GM23338 (cell line): ENCODE measurements at regions not wholly inside any gene's neighbourhood (a gene's known extent, or its start where the extent isn't known, plus 50 kb on each side); places are given as distances from the start of the nearest gene placed in this dataset.

ENCODE experiments used
- ATAC-seq: fragments of 200-7000 bp; cut with Tn5 transposase; 3 replicates; pipeline ENCODE4 v1.9.1; 2020
- DNase-seq: peaks from one replicate; pipeline ENCODE4 v3.0.0-alpha.2; 2015; ENCODE audit warnings: low spot score
- H2AFZ ChIP-seq: fragments of 200-600 bp; sonication (generic); 2 replicates; pipeline ENCODE4 v1.8.0; 2016; ENCODE audit warnings: antibody characterized with exemption, mild to moderate bottlenecking, moderate library complexity
- H3F3A ChIP-seq: fragments of 200-600 bp; sonication (generic); replicated peaks from 2 replicates; pipeline ENCODE4 v1.8.0; 2017; ENCODE audit warnings: antibody characterized with exemption, mixed run types, low read depth
- H3K27ac ChIP-seq: fragments of 200-600 bp; sonication (generic); 2 replicates; pipeline ENCODE4 v1.6.1; 2016; ENCODE audit warnings: low read depth
- H3K27me3 ChIP-seq: fragments of 200-600 bp; sonication (generic); 2 replicates; pipeline ENCODE4 v1.8.0; 2016; ENCODE audit warnings: mild to moderate bottlenecking, mixed run types, moderate library complexity; ENCODE audit not compliant: insufficient read depth
- H3K36me3 ChIP-seq: fragments of 200-600 bp; sonication (generic); 2 replicates; pipeline ENCODE4 v1.8.0; 2016; ENCODE audit warnings: mild to moderate bottlenecking; ENCODE audit not compliant: insufficient read depth
- H3K4me1 ChIP-seq: fragments of 200-600 bp; sonication (generic); 2 replicates; pipeline ENCODE4 v1.8.0; 2016; ENCODE audit warnings: mild to moderate bottlenecking, moderate library complexity; ENCODE audit not compliant: insufficient read depth
- H3K4me2 ChIP-seq: fragments of 200-600 bp; sonication (generic); 2 replicates; pipeline ENCODE4 v1.7.1; 2017; ENCODE audit warnings: mixed run types
- H3K4me3 ChIP-seq: fragments of 200-600 bp; sonication (generic); 2 replicates; pipeline ENCODE4 v1.6.1; 2016; ENCODE audit warnings: mixed run types
- H3K79me2 ChIP-seq: fragments of 200-600 bp; sonication (generic); replicated peaks from 2 replicates; pipeline ENCODE4 v1.8.0; 2017; ENCODE audit warnings: mild to moderate bottlenecking; ENCODE audit not compliant: insufficient read depth
- H3K9me2 ChIP-seq: fragments of 200-600 bp; sonication (generic); 2 replicates; pipeline ENCODE4 v1.8.0; 2017; ENCODE audit not compliant: insufficient read depth
- H4K20me1 ChIP-seq: fragments of 200-600 bp; sonication (generic); replicated peaks from 2 replicates; pipeline ENCODE4 v1.8.0; 2017; ENCODE audit warnings: mild to moderate bottlenecking; ENCODE audit not compliant: insufficient read depth
- H3K27ac Mint-ChIP-seq: 2 replicates; pipeline ENCODE4 v1.8.0; 2020; ENCODE audit warnings: inconsistent platforms, mild to moderate bottlenecking, moderate library complexity, mixed read lengths
- H3K27me3 Mint-ChIP-seq: 3 replicates; pipeline ENCODE4 v1.8.0; 2022; ENCODE audit warnings: low read depth, mild to moderate bottlenecking, moderate library complexity, mixed read lengths, inconsistent platforms; ENCODE audit not compliant: insufficient read depth, poor library complexity
- H3K36me3 Mint-ChIP-seq: 3 replicates; pipeline ENCODE4 v1.8.0; 2021; ENCODE audit warnings: low read depth, mild to moderate bottlenecking, inconsistent platforms, moderate library complexity, mixed read lengths
- H3K4me1 Mint-ChIP-seq: 3 replicates; pipeline ENCODE4 v1.8.0; 2020; ENCODE audit warnings: mild to moderate bottlenecking, inconsistent platforms, mixed read lengths
- H3K4me3 Mint-ChIP-seq: 3 replicates; pipeline ENCODE4 v1.8.0; 2021; ENCODE audit warnings: moderate library complexity, mild to moderate bottlenecking, inconsistent platforms, mixed read lengths
- H3K9me3 Mint-ChIP-seq: 3 replicates; pipeline ENCODE4 v1.8.0; 2020; ENCODE audit warnings: moderate library complexity, mild to moderate bottlenecking, inconsistent platforms, mixed read lengths
- EZH2phosphoT487 ChIP-seq: fragments of 200-600 bp; sonication (generic); IDR thresholded peaks from one replicate; pipeline ENCODE4 v1.8.1; 2018; ENCODE audit warnings: antibody characterized with exemption; ENCODE audit not compliant: unreplicated experiment
- JUNB ChIP-seq: IDR thresholded peaks from one replicate; pipeline ENCODE4 v1.6.1; 2016; ENCODE audit warnings: antibody characterized with exemption; ENCODE audit not compliant: unreplicated experiment
- ZNF114 ChIP-seq: fragments of 250-450 bp; sonication (Bioruptor Pico); IDR thresholded peaks from 2 replicates; pipeline ENCODE4 v1.5.0; 2020; ENCODE audit warnings: mild to moderate bottlenecking, moderate library complexity
- TF ChIP-seq, protein P1 (sequence below): fragments of 250-450 bp; sonication (Bioruptor Pico); IDR thresholded peaks from 2 replicates; pipeline ENCODE4 v1.5.0; 2020; ENCODE audit warnings: mild to moderate bottlenecking, moderate library complexity

DNA sequence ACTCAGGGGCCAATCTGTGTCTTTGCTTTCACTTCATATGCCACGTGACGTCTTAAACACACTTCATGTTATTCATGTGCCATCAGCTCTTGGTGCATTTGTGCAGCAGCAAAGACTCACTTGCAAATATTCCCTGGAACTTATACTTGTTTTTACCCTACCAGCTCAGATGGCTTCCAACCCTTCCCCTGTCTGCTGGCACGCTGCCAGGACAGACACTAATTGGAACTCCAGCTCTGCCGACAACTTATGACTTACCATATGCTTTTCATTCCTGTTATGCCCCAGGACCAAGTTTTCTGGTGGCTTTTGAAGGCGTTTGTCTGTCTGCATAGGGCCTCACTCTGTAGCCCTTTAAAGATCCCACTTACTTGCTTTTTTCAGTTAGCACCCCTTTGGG, 261.7 kb upstream of the GNPDA2 start:
- no peaks in the 10 kb centered on the region for H3K4me1 Mint-ChIP-seq
- no peaks in the 10 kb centered on the region for H3K4me1 ChIP-seq

DNA sequence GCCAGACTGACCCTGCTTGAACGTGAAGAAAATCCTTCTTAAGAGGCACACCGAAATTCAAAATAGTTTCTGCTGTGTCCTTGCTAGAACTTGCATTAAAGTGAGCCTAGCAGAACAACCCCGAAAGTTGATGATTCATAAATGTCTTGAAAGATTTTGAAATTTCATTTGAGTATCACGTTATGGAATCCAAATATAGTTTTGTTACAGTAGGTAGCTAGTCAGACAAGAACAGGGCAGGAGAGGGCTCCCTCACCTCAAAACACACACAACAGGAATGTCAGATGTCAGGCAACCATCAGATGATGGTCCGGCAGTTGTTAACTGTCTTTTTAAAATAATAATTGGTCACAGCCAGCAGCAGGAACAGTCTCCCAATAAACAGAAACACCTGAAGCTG, 259.6 kb upstream of the GNPDA2 start:
- Histone ChIP-seq H3K4me3 (no peak overlapping the region), H3K36me3 (no peaks in the 10 kb centered on the region), H3K4me2 (no peak overlapping the region), H3K4me1 (no peaks in the 10 kb centered on the region), H3K79me2 (no peaks in the 10 kb centered on the region), H3K27ac (no peak overlapping the region), H3F3A (no peaks in the 10 kb centered on the region), H4K20me1 (no peaks in the 10 kb centered on the region), H2AFZ (no peak overlapping the region), H3K9me2 (0 out of 2 replicates have a peak, but pooled peaks cover 3% of the 10 kb centered on the region), H3K27me3 (no peaks in the 10 kb centered on the region)
- no peaks in the 10 kb centered on the region for H3K4me1 Mint-ChIP-seq
- H3K27me3 Mint-ChIP-seq: peaks cover 2% of the 10 kb centered on the region
- H3K9me3 Mint-ChIP-seq: peaks cover 72% of the 10 kb centered on the region
- TF ChIP-seq ZNF114 (CRISPR knock-in tag) (no peak), EZH2phosphoT487 (no peak)
- TF ChIP-seq, protein P1, sequence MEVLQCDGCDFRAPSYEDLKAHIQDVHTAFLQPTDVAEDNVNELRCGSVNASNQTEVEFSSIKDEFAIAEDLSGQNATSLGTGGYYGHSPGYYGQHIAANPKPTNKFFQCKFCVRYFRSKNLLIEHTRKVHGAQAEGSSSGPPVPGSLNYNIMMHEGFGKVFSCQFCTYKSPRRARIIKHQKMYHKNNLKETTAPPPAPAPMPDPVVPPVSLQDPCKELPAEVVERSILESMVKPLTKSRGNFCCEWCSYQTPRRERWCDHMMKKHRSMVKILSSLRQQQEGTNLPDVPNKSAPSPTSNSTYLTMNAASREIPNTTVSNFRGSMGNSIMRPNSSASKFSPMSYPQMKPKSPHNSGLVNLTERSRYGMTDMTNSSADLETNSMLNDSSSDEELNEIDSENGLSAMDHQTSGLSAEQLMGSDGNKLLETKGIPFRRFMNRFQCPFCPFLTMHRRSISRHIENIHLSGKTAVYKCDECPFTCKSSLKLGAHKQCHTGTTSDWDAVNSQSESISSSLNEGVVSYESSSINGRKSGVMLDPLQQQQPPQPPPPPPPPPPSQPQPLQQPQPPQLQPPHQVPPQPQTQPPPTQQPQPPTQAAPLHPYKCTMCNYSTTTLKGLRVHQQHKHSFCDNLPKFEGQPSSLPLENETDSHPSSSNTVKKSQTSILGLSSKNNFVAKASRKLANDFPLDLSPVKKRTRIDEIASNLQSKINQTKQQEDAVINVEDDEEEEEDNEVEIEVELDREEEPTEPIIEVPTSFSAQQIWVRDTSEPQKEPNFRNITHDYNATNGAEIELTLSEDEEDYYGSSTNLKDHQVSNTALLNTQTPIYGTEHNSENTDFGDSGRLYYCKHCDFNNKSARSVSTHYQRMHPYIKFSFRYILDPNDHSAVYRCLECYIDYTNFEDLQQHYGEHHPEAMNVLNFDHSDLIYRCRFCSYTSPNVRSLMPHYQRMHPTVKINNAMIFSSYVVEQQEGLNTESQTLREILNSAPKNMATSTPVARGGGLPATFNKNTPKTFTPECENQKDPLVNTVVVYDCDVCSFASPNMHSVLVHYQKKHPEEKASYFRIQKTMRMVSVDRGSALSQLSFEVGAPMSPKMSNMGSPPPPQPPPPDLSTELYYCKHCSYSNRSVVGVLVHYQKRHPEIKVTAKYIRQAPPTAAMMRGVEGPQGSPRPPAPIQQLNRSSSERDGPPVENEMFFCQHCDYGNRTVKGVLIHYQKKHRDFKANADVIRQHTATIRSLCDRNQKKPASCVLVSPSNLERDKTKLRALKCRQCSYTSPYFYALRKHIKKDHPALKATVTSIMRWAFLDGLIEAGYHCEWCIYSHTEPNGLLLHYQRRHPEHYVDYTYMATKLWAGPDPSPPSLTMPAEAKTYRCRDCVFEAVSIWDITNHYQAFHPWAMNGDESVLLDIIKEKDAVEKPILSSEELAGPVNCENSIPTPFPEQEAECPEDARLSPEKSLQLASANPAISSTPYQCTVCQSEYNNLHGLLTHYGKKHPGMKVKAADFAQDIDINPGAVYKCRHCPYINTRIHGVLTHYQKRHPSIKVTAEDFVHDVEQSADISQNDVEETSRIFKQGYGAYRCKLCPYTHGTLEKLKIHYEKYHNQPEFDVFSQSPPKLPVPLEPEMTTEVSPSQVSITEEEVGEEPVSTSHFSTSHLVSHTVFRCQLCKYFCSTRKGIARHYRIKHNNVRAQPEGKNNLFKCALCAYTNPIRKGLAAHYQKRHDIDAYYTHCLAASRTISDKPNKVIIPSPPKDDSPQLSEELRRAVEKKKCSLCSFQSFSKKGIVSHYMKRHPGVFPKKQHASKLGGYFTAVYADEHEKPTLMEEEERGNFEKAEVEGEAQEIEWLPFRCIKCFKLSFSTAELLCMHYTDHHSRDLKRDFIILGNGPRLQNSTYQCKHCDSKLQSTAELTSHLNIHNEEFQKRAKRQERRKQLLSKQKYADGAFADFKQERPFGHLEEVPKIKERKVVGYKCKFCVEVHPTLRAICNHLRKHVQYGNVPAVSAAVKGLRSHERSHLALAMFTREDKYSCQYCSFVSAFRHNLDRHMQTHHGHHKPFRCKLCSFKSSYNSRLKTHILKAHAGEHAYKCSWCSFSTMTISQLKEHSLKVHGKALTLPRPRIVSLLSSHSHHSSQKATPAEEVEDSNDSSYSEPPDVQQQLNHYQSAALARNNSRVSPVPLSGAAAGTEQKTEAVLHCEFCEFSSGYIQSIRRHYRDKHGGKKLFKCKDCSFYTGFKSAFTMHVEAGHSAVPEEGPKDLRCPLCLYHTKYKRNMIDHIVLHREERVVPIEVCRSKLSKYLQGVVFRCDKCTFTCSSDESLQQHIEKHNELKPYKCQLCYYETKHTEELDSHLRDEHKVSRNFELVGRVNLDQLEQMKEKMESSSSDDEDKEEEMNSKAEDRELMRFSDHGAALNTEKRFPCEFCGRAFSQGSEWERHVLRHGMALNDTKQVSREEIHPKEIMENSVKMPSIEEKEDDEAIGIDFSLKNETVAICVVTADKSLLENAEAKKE (CRISPR knock-in tag): no peak
- DNase-seq (no peak), ATAC-seq (no peak)
- peaks cover 14% of the 10 kb centered on the region; the same call in 2 of the 3 replicates for H3K36me3 Mint-ChIP-seq
- H3K27ac Mint-ChIP-seq: no peak overlapping the region
- H3K4me3 Mint-ChIP-seq: no peak overlapping the region

More for the DNA sequence above, 261.7 kb upstream of the GNPDA2 start:
- H3K36me3 ChIP-seq: no peaks in the 10 kb centered on the region
- H3K27ac ChIP-seq: no peak overlapping the region
- no peak overlapping the region for H2AFZ ChIP-seq
- no peak overlapping the region for H3K4me3 Mint-ChIP-seq
- peaks cover 80% of the 10 kb centered on the region for H3K9me3 Mint-ChIP-seq
- no peak for DNase-seq
- H3K27me3 Mint-ChIP-seq: peaks cover 2% of the 10 kb centered on the region
- H3K4me2 ChIP-seq: no peak overlapping the region
- no peaks in the 10 kb centered on the region for H3K79me2 ChIP-seq
- peaks cover 14% of the 10 kb centered on the region; the same call in 2 of the 3 replicates for H3K36me3 Mint-ChIP-seq
- peaks cover 11% of the 10 kb centered on the region; the same call in 1 of the 2 replicates for H3K9me2 ChIP-seq
- no peak overlapping the region for H3K4me3 ChIP-seq
- no peak for TF ChIP-seq JUNB
- H3K27ac Mint-ChIP-seq: no peak overlapping the region
- no peaks in the 10 kb centered on the region for H4K20me1 ChIP-seq
- no peak for ATAC-seq
- H3F3A ChIP-seq: no peaks in the 10 kb centered on the region
- no peaks in the 10 kb centered on the region for H3K27me3 ChIP-seq
